Stimulated activated naive B cell treated with anti-CD40 and anti-IgM and Interleukin-4, amounts not matched to agents 10 μg/mL and 1 μg/mL and 100 μg/mL, for 72 hours (primary cell): ENCODE measurements at regions not wholly inside any gene's neighbourhood (a gene's known extent, or its start where the extent isn't known, plus 50 kb on each side); places are given as distances from the start of the nearest gene placed in this dataset.

ENCODE experiments used
- ATAC-seq, 2 donors: fragments of 150-1000 bp; cut with Tn5 transposase; replicated peaks; 2 replicates each; pipeline ENCODE4 v1.10.0; 2021; ENCODE audit warnings: moderate library complexity in 1 of 2
- DNase-seq: peaks from one replicate; pipeline ENCODE4 v3.0.0; 2021
- H3K27ac Mint-ChIP-seq: one replicate; pipeline ENCODE4 v1.8.0; 2022; ENCODE audit warnings: mild to moderate bottlenecking, mixed read lengths
- H3K27me3 Mint-ChIP-seq, 2 donors: one replicate each; pipeline ENCODE4 v1.8.0; 2022; ENCODE audit warnings: mixed read lengths in 2 of 2
- H3K36me3 Mint-ChIP-seq, 2 donors: one replicate each; pipeline ENCODE4 v1.8.0; 2022; ENCODE audit warnings: mixed read lengths in 2 of 2, mild to moderate bottlenecking in 1 of 2
- H3K4me1 Mint-ChIP-seq, 2 donors: one replicate each; pipeline ENCODE4 v1.8.0; 2022; ENCODE audit warnings: mixed read lengths in 2 of 2, mild to moderate bottlenecking in 1 of 2
- H3K4me3 Mint-ChIP-seq, 2 donors: one replicate each; pipeline ENCODE4 v1.8.0; 2022; ENCODE audit warnings: mild to moderate bottlenecking in 2 of 2, mixed read lengths in 2 of 2, moderate library complexity in 1 of 2
- H3K9me3 Mint-ChIP-seq, 2 donors: one replicate each; pipeline ENCODE4 v1.8.0; 2022; ENCODE audit warnings: mixed read lengths in 2 of 2, mild to moderate bottlenecking in 1 of 2

DNA sequence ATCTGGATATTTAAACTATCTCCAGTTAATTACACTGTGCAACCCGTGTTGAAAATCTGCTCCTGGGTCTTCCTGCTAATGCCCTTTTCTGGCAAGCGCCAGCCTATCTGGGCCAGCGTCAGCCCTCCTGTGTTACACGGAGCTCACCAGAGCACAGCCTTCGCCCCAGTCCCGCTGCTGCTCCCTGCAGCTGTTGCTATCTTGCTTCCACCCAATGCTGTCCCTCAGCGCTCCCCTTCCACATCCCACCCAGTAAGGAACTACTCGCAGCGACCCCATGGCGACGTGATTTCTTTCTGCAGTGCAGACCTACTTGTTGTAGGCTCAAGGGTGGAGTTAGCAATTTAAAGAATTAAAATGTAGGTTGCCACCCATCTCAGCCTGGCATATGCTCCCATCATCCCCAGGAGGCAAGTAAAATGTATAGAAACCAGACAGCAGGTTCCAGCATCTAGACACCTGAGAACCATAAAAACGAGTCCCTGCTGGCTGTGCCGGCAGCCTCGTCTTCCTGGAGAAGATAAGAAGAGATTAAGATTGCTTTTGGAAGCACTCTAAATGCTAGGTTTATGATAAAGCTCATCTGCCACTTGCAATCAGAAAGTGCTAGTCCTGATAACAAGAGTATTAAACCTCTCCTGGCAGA, 254.3 kb upstream of the FOXQ1 start:
- Mint-ChIP-seq H3K4me1 (no peaks in the 10 kb centered on the region), H3K9me3 (no peaks in the 10 kb centered on the region), H3K27ac (no peak overlapping the region), H3K36me3 (no peaks in the 10 kb centered on the region), H3K4me3 (no peak overlapping the region), H3K27me3 (peaks cover 7 to 12% of the 10 kb centered on the region in 2 donors)
- DNase-seq (no peak), ATAC-seq (no peak)

DNA sequence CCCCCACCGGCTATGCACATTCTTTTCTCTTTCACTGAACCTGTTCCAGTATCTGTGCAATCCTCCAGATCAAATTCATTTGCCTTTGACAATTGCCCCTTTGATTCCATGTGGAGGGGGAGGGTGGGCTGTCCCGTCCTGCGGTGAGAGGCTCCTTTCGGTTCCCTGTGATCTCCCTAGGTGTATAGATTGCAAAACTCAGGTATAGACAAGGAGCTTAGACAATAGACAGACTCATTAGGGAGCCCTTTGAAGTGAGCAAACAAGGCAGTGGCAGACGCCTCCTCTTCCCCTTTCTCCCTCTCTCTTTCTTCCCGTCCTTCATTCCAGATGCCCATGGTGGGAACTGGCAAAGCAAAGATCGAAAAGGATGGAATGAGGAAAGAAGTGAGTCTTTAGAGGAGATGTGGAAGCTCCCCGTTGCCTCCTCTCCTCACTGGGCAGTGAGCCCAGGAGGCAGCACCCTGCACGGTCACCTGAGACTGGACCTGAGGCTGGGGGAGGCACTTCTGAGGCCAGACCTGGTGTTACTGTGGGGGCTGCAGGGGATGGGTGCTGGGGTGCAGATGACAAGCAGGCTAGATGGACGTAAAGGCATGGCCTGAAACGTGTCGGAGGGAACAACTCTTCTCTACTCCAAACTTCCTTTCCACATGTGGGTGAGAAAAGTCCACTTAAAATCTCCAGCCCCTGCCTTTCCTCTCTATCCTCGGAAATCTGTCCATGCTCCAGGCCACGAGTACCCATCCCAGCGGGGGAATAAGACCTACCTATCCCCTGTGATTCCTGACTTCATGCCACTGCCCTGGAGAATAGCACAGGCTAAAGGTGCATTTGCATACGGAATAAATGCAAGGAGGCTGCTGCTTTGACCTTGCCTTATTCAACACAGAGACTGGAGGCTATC, 256.6 kb upstream of the FOXQ1 start:
- Mint-ChIP-seq H3K27me3 (peaks cover 6 to 12% of the 10 kb centered on the region in 2 donors), H3K4me3 (no peak overlapping the region), H3K4me1 (no peaks in the 10 kb centered on the region), H3K36me3 (no peaks in the 10 kb centered on the region), H3K9me3 (no peaks in the 10 kb centered on the region), H3K27ac (no peak overlapping the region)
- no peak for DNase-seq
- ATAC-seq: no peak

DNA sequence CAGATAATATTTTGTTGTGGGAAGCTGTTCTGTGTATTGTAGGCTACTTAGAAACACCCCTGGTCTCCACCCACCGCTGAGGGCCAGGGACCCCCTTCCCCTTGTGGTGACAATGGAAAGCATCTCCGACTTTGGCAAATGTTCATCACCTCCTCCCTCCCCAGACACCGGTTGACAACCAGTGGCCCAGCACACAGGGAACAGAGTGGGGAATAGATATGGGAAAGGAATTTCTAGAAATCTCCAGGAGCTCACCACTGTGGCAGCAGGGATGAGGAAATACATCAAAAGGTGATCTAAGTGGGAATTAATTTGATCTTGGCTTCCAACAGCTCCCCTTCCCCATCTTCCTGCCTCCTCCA, 257.3 kb upstream of the FOXQ1 start:
- Mint-ChIP-seq H3K27me3 (peaks cover 0 to 16% of the 10 kb centered on the region in 2 donors), H3K9me3 (no peaks in the 10 kb centered on the region), H3K36me3 (no peaks in the 10 kb centered on the region), H3K4me1 (no peaks in the 10 kb centered on the region), H3K4me3 (no peak overlapping the region), H3K27ac (no peak overlapping the region)
- no peak for ATAC-seq
- no peak for DNase-seq

DNA sequence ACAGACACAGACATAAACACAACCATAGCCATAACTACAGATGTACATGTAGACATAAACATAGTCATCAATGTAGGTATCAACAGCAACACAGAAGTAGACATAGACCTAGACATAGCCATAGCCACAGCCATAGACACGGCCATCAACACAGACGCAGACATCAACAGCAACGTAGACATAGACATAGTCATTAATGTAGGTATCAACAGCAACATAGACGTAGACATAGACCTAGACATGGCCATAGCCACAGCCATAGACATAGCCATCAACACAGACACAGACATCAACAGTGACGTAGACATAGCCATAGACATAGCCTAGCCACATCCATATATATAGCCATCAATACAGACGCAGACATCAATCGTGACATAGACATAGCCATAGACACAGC, 258.3 kb upstream of the FOXQ1 start:
- ATAC-seq: no peak
- H3K27me3 Mint-ChIP-seq: peaks cover 0 to 19% of the 10 kb centered on the region in 2 donors

DNA sequence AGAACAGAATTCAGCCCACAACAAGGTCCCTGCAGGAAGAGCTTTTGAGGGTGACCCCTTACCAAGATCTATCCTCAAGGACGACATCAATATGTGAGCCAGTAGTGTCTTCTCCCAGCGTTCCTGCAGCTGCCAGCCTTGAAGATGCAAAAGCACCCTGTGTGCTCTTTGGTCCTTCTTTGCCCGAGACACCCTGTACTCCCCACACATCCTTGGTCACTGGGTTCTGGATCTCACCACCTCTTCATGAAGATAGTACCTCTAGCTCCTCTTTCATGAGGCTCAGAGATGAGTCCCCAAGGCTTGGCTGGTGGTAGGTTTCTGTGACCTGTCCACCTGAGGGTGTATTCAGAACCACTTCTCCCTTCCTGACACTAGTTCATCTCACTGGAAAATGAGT, 259.6 kb upstream of the FOXQ1 start:
- no peak for ATAC-seq
- DNase-seq: no peak
- Mint-ChIP-seq H3K36me3 (no peaks in the 10 kb centered on the region), H3K4me3 (no peak overlapping the region), H3K9me3 (no peaks in the 10 kb centered on the region), H3K27ac (no peak overlapping the region), H3K27me3 (peaks cover 10 to 28% of the 10 kb centered on the region in 2 donors), H3K4me1 (peaks cover 4 to 7% of the 10 kb centered on the region in 2 donors)

More for the DNA sequence above, 258.3 kb upstream of the FOXQ1 start:
- H3K9me3 Mint-ChIP-seq: no peaks in the 10 kb centered on the region
- H3K36me3 Mint-ChIP-seq: no peaks in the 10 kb centered on the region
- H3K4me3 Mint-ChIP-seq: no peak overlapping the region
- no peak overlapping the region for H3K27ac Mint-ChIP-seq
- H3K4me1 Mint-ChIP-seq: no peaks in the 10 kb centered on the region
- no peak for DNase-seq

DNA sequence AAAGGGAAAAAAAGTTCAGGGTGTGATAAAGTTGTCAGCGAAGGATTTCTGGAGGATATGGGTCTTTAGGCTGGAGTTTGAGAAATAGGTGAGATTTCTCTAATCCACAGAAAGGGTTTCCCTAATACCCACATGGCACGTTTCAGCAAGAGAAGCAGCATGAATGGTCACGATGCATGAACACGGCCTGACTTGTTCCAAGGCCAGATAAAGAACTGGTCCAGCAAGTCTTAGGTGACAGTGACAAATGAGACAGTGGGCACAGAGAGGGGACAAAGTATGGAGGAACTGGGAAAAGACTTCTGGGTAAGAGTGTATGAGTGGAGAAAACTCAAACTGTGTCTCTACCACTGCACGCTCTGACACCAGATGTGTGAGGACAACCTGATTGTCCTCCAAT, 262.0 kb upstream of the FOXQ1 start:
- Mint-ChIP-seq H3K27ac (no peak overlapping the region), H3K4me3 (no peak overlapping the region), H3K9me3 (no peaks in the 10 kb centered on the region), H3K36me3 (no peaks in the 10 kb centered on the region), H3K4me1 (peaks cover 4 to 7% of the 10 kb centered on the region in 2 donors), H3K27me3 (peaks cover 30 to 32% of the 10 kb centered on the region in 2 donors)
- ATAC-seq: no peak
- DNase-seq: no peak

DNA sequence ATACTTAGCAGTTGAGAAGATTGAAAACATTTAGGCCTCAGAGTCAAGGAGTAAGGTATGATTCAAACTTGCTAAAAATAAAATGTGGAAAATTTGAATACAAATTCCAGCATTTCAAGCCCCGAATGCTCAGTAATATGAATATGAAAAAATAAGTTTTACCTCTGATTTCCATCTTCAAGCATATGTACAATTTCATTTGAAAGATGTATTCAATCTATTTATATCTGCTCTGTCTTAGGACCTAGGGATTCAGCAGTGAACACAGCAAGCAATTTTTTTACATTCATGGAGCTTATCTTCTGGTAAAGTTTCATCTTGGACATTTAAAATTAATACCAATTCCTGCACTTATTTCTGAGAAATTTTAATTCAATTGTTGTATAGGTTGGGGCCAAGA, 262.7 kb upstream of the FOXQ1 start:
- DNase-seq: no peak
- no peak overlapping the region for H3K27ac Mint-ChIP-seq
- H3K9me3 Mint-ChIP-seq: no peaks in the 10 kb centered on the region

DNA sequence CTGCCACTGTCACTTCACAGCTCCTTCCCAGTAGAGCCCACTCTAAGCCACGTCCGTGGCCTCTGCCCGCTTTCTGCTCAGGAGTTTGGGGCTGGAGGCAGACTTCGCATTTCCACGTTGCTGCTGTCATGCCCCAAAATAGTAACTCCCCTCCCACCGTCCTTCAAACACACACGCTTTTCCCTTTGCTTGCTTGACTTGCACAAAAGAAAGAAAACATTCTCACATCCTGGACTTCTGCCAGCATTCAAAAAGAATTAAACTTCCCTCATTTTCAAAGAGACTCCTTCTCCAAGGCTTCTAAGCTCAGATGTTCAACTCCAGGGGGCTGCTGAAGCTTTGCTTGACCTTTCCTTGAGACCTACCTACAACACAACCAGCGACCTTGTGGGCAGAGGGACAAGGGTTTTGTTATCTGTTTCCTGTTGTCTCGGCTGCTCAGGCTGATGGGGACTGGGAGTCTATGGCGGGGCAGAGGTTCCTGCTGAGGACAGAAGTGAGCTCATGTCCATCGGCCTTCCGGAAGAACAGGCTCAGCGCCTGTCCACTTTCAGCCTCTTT, 263.8 kb upstream of the FOXQ1 start:
- ATAC-seq (no peak), DNase-seq (no peak)
- Mint-ChIP-seq H3K27ac (no peak overlapping the region), H3K36me3 (no peaks in the 10 kb centered on the region), H3K27me3 (peaks cover 43 to 50% of the 10 kb centered on the region in 2 donors), H3K9me3 (no peaks in the 10 kb centered on the region), H3K4me1 (peaks cover 4 to 7% of the 10 kb centered on the region in 2 donors), H3K4me3 (no peak overlapping the region)

More for the DNA sequence above, 262.7 kb upstream of the FOXQ1 start:
- H3K4me1 Mint-ChIP-seq: peaks cover 4 to 7% of the 10 kb centered on the region in 2 donors
- no peak overlapping the region for H3K4me3 Mint-ChIP-seq
- no peaks in the 10 kb centered on the region for H3K36me3 Mint-ChIP-seq
- peaks cover 34 to 39% of the 10 kb centered on the region in 2 donors for H3K27me3 Mint-ChIP-seq
- ATAC-seq: no peak

DNA sequence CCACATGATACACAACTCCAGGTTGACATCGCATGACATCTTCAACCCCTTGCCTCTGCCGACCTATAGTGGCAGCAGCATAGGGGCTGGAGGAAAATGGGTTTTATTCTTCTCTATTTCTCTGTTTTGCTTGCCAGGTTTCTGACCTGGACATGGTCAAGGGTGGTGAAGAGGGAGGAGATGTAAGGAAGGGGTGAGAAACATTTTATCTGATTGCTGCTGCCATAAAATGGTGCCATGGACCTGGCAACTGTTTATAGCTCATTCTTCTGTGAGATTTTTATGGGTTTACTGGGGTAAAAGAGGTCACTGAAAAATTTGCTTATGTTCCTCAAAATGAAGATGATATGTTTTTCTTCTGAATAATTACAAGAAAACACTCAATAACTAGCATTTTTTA, 266.7 kb upstream of the FOXQ1 start:
- no peak for ATAC-seq
- Mint-ChIP-seq H3K36me3 (no peaks in the 10 kb centered on the region), H3K9me3 (no peaks in the 10 kb centered on the region), H3K4me1 (peaks cover 4 to 7% of the 10 kb centered on the region in 2 donors), H3K27ac (no peak overlapping the region), H3K4me3 (no peak overlapping the region), H3K27me3 (peaks cover 53 to 72% of the 10 kb centered on the region in 2 donors)
- no peak for DNase-seq

DNA sequence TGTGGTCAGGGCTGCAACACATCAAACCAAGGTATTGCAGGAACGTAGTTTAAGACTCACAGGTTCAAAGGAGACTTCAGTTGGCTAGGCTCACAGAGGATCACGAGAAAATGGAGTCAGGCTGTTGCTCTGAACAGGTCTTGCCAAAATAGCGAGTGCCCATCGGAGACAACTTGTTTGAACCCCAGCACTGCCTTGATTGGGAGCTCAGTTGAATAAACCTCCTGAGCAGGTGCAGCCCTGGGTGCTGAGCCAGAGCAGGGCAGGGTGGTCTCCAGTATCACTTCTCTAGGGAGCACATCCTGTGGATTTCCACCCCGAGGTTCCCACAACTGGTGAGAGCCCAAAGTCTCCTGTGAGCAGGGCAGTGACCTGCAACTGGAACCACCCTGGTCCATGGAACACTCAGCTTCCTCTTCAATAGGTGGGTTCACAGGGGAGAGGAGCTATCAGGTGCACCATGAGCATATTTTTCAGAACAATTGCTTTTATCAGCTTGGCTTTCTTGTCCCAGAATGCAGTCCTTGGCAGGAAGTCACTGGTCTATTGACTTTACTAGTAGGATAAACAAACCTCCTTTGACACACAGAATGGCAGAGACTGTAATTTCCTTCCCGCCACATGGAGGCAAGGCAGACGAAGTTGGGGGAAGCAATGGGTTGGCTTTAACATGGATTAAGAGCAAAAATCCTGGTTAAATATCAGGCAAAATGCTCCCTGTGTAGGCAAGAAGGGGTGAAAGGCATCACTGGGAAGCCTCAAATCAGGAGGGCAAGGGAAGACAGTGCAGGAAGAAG, 267.7 kb upstream of the FOXQ1 start:
- peaks cover 46 to 82% of the 10 kb centered on the region in 2 donors for H3K27me3 Mint-ChIP-seq
- no peak overlapping the region for H3K4me3 Mint-ChIP-seq
- DNase-seq: no peak
- H3K27ac Mint-ChIP-seq: no peak overlapping the region
- ATAC-seq: no peak
- H3K4me1 Mint-ChIP-seq: peaks cover 4 to 7% of the 10 kb centered on the region in 2 donors
- no peaks in the 10 kb centered on the region for H3K9me3 Mint-ChIP-seq
- no peaks in the 10 kb centered on the region for H3K36me3 Mint-ChIP-seq

DNA sequence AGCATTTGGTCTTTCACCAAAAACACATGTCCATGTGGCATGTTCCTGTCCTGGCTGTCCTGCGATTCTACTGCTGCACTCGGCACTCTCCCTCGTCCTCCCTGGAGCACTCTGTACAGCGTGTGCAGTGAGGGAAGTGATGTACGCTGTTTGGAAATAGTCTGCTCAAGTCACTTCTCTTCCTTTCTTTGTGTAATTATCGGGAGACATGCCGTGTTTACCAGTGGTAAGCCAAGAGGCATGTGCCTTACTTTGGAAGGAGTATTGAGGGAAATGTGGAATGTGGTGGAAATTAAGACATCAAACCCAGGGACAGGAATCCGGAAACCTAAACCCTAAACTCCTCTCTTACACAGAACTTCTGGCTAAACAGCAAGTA, 268.5 kb upstream of the FOXQ1 start:
- ATAC-seq (no peak), DNase-seq (no peak)
- peaks cover 50 to 87% of the 10 kb centered on the region in 2 donors for H3K27me3 Mint-ChIP-seq
- no peak overlapping the region for H3K27ac Mint-ChIP-seq
- peaks cover 4 to 7% of the 10 kb centered on the region in 2 donors for H3K4me1 Mint-ChIP-seq
- no peaks in the 10 kb centered on the region for H3K36me3 Mint-ChIP-seq
- H3K9me3 Mint-ChIP-seq: no peaks in the 10 kb centered on the region
- no peak overlapping the region for H3K4me3 Mint-ChIP-seq

DNA sequence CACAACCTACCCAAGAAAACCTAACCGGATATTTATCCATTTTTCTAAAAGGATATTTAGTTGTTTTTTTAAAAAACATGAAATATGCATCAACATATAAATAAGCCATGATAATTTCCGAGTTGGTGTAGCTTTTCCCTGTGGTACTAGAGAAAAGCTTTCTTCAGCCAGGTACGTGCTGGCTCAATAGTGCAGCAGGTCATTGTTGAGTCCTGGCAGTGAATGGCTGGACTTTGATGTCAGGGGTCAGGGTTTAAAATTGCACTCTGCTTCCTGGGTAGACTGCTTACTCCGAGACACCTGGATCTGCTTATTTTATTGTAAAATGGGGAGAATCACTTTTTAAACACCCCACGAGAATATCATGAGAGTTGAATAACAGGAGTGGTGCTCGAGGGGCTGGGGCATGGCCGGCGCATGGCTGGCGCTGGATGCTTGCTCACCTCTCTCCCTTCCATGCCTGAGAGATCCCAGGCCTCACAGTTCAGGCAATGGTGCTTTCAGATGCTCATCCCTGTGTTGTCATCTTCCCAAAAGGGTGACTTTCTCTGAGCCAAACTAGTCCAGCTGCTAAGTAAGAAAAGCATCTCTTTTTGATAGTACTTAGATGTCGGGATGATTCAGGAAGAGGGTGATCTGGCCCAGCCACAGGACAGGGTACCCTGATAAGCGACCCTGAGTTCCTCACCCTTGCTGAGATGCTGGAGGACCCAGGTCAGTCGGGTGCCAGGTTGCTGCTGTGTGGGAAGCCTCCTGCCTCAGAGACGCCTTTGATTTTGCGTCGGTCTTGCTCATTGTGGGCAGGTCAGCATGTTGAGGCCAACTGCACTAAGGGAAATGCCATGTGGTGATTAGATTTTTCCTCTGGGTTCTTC, 269.1 kb upstream of the FOXQ1 start:
- H3K27ac Mint-ChIP-seq: no peak overlapping the region
- no peak for ATAC-seq
- peaks cover 44 to 81% of the 10 kb centered on the region in 2 donors for H3K27me3 Mint-ChIP-seq
- no peak overlapping the region for H3K4me3 Mint-ChIP-seq
- peaks cover under 1 to 2% of the 10 kb centered on the region in 2 donors for H3K4me1 Mint-ChIP-seq
- DNase-seq: no peak
- H3K36me3 Mint-ChIP-seq: no peaks in the 10 kb centered on the region
- H3K9me3 Mint-ChIP-seq: no peaks in the 10 kb centered on the region

DNA sequence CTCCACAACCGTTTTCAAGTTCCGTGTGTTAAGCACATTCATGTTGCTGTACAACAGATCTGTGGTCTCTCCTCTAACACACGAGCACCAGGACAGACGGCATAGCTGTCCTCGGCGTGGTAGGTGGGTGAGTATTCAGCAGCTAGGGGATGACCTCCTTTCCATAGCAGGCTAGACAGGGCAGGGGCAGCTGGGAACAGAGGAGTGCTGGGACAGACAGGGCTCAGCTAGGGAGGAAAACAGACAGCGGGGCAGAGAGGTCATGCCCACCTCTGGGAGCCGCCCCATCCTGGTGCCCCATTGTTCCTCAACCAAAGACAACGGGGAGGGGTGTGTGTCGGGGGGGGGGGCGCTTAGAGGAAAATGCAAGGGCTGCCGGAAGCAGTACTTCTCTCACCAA, 271.5 kb upstream of the FOXQ1 start:
- no peak overlapping the region for H3K4me3 Mint-ChIP-seq
- no peaks in the 10 kb centered on the region for H3K4me1 Mint-ChIP-seq
- no peaks in the 10 kb centered on the region for H3K36me3 Mint-ChIP-seq
- H3K27ac Mint-ChIP-seq: no peak overlapping the region
- DNase-seq (no peak), ATAC-seq (no peak)
- H3K9me3 Mint-ChIP-seq: no peaks in the 10 kb centered on the region
- H3K27me3 Mint-ChIP-seq: peaks cover 40 to 75% of the 10 kb centered on the region in 2 donors
